ENCODE measurements at regions not wholly inside any gene's neighbourhood (a gene's known extent, or its start where the extent isn't known, plus 50 kb on each side); places are given as distances from the start of the nearest gene placed in this dataset.

DNA sequence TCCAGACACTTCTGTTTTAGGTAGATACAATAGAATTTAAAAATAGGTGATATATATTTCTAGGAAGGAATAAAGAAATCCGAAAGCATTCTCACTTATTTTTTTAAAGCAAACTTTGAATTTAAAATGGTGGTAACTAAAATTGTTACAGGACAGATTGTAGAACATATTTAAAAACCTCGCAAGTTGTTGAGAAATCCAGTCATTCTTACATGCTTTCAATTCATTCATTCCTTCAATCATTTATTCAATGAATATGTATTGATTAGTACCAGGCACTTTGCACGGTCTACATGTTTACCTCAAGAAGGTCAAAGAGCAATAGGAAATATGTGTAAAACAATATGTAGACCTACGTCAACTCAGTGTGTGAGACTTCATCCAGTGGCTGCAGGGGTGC lies 189.9 kb upstream of the SNX7 start:
- TF ChIP-seq, protein P1, sequence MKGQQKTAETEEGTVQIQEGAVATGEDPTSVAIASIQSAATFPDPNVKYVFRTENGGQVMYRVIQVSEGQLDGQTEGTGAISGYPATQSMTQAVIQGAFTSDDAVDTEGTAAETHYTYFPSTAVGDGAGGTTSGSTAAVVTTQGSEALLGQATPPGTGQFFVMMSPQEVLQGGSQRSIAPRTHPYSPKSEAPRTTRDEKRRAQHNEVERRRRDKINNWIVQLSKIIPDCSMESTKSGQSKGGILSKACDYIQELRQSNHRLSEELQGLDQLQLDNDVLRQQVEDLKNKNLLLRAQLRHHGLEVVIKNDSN (IDR thresholded peaks at IDR 0.05), result no peak
- TF ChIP-seq RAD21 (IDR thresholded peaks at IDR 0.05; ENCODE audit: low read depth), result no peak
- TF ChIP-seq TAF1 (IDR thresholded peaks at IDR 0.05; ENCODE audit: low read depth), result no peak
- TF ChIP-seq EGR1 (IDR thresholded peaks at IDR 0.05), result no peak
- TF ChIP-seq, protein P2, sequence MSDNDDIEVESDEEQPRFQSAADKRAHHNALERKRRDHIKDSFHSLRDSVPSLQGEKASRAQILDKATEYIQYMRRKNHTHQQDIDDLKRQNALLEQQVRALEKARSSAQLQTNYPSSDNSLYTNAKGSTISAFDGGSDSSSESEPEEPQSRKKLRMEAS (IDR thresholded peaks at IDR 0.05), result no peak
- TF ChIP-seq TCF12 (IDR thresholded peaks at IDR 0.05; ENCODE audit: low read depth), result no peak

Data from Ishikawa (cell line).